ENCODE measurements at regions not wholly inside any gene's neighbourhood (a gene's known extent, or its start where the extent isn't known, plus 50 kb on each side); places are given as distances from the start of the nearest gene placed in this dataset.
"Not testable (repeated sequence)": the region's sequence is repeated elsewhere in the genome, so short reads cannot be mapped to it uniquely, and the experiment has no call there.

GRCh38 chr14:55769877-55770276 is 189.9 kb downstream of the KTN1 start:
- no peak for DNase-seq

- DNase-seq = no peak
Observed at GRCh38 chr14:55771242-55771981, 191.4 kb downstream of the KTN1 start.

GRCh38 chr14:55772486-55772885 is 192.5 kb downstream of the KTN1 start:
- no peak for DNase-seq

- no peak for DNase-seq
Observed at GRCh38 chr14:55773312-55773711, 193.3 kb downstream of the KTN1 start.

GRCh38 chr14:55773984-55774545 is 194.1 kb downstream of the KTN1 start:
- no peak for DNase-seq

GRCh38 chr14:55777877-55778276 is 197.9 kb downstream of the KTN1 start:
- no peak for DNase-seq

GRCh38 chr14:55780156-55780946 is 200.3 kb downstream of the KTN1 start:
- no peak for DNase-seq

GRCh38 chr14:55781046-55781445 is 201.0 kb downstream of the KTN1 start:
- DNase-seq = no peak

- DNase-seq = no peak
Observed at GRCh38 chr14:55782166-55782565, 202.2 kb downstream of the KTN1 start.

- no peak for DNase-seq
Observed at GRCh38 chr14:55789406-55789805, 209.4 kb downstream of the KTN1 start.

GRCh38 chr14:55794655-55795595 is 214.9 kb downstream of the KTN1 start:
- no peak for DNase-seq

- not testable (repeated sequence) for DNase-seq
Observed at GRCh38 chr14:55796513-55796912, 216.5 kb downstream of the KTN1 start.

GRCh38 chr14:55798406-55798805 is 218.4 kb downstream of the KTN1 start:
- DNase-seq = no peak

GRCh38 chr14:55799508-55800095 is 219.6 kb downstream of the KTN1 start:
- no peak for DNase-seq

- no peak for DNase-seq
Observed at GRCh38 chr14:55800156-55800785, 220.3 kb downstream of the KTN1 start.

- DNase-seq = no peak
Observed at GRCh38 chr14:55801121-55801520, 221.1 kb downstream of the KTN1 start.

- no peak for DNase-seq
Observed at GRCh38 chr14:55802986-55803872, 223.2 kb downstream of the KTN1 start.

- no peak for DNase-seq
Observed at GRCh38 chr14:55803873-55804553, 224.0 kb downstream of the KTN1 start.

GRCh38 chr14:55805250-55805649 is 225.2 kb downstream of the KTN1 start:
- DNase-seq = no peak
